ENCODE measurements at regions not wholly inside any gene's neighbourhood (a gene's known extent, or its start where the extent isn't known, plus 50 kb on each side); places are given as distances from the start of the nearest gene placed in this dataset.

- TF ChIP-seq CTCF (IDR thresholded peaks at IDR 0.05) (no peak), POLR2AphosphoS5 (IDR thresholded peaks at IDR 0.05) (no peak), POLR2A (IDR thresholded peaks at IDR 0.05; ENCODE audit: low read depth) (no peak)
Observed at GRCh38 chr7:67466109-67466508, 469.5 kb downstream of the TYW1 start.

Measured in esophagus muscularis mucosa (tissue), 3 donors.